PC-9 (cell line): ENCODE measurements at regions not wholly inside any gene's neighbourhood (a gene's known extent, or its start where the extent isn't known, plus 50 kb on each side); places are given as distances from the start of the nearest gene placed in this dataset.

Experiments
- EZH2 ChIP-seq: fragments of 200-600 bp; sonication (generic); IDR thresholded peaks from 2 replicates; pipeline ENCODE4 v1.8.0; 2017; ENCODE audit warnings: antibody characterized with exemption, low read depth
- TF ChIP-seq, protein P1 (sequence below): fragments of 200-600 bp; sonication (generic); conservative IDR thresholded peaks from 2 replicates; pipeline ENCODE4 v1.6.1; 2017; ENCODE audit warnings: mixed run types, antibody characterized with exemption, mild to moderate bottlenecking, moderate library complexity

GRCh38 chr2:167336213-167336612 lies 447.9 kb downstream of the XIRP2 start:
- TF ChIP-seq, protein P1, sequence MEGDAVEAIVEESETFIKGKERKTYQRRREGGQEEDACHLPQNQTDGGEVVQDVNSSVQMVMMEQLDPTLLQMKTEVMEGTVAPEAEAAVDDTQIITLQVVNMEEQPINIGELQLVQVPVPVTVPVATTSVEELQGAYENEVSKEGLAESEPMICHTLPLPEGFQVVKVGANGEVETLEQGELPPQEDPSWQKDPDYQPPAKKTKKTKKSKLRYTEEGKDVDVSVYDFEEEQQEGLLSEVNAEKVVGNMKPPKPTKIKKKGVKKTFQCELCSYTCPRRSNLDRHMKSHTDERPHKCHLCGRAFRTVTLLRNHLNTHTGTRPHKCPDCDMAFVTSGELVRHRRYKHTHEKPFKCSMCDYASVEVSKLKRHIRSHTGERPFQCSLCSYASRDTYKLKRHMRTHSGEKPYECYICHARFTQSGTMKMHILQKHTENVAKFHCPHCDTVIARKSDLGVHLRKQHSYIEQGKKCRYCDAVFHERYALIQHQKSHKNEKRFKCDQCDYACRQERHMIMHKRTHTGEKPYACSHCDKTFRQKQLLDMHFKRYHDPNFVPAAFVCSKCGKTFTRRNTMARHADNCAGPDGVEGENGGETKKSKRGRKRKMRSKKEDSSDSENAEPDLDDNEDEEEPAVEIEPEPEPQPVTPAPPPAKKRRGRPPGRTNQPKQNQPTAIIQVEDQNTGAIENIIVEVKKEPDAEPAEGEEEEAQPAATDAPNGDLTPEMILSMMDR, result no peak
- no peak for TF ChIP-seq EZH2
